AG20443 (cell line): ENCODE measurements at regions not wholly inside any gene's neighbourhood (a gene's known extent, or its start where the extent isn't known, plus 50 kb on each side); places are given as distances from the start of the nearest gene placed in this dataset.

ENCODE experiments used
- DNase-seq: peaks from one replicate; pipeline ENCODE4 v3.0.0; 2012; ENCODE audit warnings: low spot score, mixed read lengths

- DNase-seq: no peak
Observed at GRCh38 chr14:56501909-56502530, 77.6 kb upstream of the TMEM260 start.

- DNase-seq: no peak
Observed at GRCh38 chr14:56505361-56505760, 74.2 kb upstream of the TMEM260 start.

DNA sequence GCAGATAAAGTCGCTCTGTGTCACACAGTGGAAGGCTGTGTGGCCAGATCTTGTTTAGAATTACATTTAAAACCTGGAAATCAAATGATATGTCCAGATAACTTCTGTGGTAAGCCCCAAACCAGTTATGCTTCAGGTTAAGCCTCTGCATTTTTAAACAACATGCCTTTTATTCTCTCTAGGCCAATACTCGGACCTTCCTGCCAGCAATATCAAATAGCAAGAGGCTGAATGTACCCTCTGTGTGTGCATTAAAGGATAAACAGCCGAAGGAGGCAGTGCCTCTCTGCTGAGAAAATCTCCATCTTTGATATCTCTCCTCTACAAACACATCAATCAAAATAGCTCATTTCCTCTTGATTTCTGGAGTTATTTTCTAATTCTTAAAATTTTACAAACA is 67.1 kb upstream of the TMEM260 start:
- DNase-seq: no peak

GRCh38 chr14:56514663-56515371 is 64.8 kb upstream of the TMEM260 start:
- peak; percentile 53 for DNase-seq

- no peak for DNase-seq
Observed at GRCh38 chr14:56515739-56516138, 63.9 kb upstream of the TMEM260 start.

DNA sequence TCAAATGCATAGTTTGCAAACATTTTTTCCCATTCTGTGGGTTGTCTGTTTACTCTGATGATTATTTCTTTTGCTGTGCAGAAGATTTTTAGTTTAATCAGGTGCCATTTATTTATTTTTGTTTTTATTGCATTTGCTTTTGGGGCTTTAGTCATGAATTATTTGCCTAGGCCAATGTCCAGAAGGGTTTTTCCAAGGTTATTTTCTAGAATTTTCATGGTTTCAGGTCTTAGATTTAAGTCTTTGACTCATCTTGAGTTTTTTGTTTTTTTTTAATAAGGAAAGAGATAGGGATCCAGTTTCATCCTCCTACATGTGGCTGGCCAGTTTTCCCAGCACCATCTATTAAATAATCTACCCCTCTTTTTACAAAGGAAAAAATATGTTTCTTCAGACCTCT is 57.2 kb upstream of the TMEM260 start:
- DNase-seq: no peak

DNA sequence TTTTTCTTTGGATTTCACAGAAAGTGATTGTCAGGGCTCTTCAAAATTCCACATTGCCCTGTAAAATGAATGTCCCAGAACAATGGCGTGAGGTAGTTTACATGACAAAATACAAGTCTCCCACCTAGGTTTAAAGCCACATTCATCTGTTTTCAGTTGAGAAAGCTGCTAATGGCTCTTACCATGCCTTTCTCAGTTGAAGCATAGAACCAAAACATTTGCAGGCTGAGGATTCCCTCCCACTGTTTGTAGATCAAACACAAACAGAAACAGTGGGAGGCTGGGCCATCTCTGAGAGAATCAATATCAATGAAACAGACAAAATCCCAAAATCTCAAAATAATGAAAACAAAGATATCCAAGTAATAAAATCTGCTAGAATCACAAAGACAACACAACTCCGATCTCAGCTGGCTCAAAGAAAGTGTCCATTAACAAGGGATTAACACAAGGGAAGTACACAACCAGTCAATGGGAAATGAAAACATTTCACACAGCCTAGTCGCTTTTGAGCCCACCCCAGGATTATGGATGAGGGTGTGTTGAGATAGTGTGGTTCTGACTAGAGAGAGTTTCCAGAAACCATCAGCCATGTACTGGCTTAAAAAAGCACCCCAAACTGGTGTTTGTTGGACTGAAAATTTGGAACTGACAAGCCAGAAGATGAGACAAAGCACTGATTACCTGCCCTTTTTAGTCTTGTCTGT is 54.5 kb upstream of the TMEM260 start:
- DNase-seq: no peak

DNA sequence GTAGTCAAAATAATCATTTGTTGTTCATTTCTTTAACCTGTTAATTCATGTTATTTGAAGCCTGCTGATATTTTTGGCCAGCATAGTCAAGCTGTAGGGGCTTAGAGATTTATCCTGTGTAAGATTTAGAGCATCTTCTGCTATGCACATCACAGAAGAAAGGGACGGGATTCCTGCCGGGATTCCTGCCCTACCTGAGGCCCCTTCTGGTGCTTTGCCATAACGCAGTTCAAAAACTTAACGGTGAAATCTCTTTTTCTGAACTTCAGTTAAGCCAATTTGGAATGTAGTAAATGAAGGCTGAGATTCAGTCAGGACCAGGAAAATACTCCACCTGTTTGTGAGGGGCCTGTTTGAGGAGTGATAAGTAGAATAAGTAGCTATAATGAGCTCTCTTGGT is 50.7 kb upstream of the TMEM260 start:
- no peak for DNase-seq
